Liver (tissue), 8 donors: ENCODE measurements at regions not wholly inside any gene's neighbourhood (a gene's known extent, or its start where the extent isn't known, plus 50 kb on each side); places are given as distances from the start of the nearest gene placed in this dataset.

Experiments used
- DNase-seq: peaks from one replicate; pipeline ENCODE4 v3.0.0-alpha.2; 2017; ENCODE audit warnings: low spot score
- H3K27ac ChIP-seq, 2 donors: one replicate each; pipeline ENCODE4 v1.7.0; 2013; ENCODE audit warnings: inconsistent platforms in 2 of 2, low read length in 2 of 2, control low read depth in 1 of 2, low read depth in 1 of 2, mild to moderate bottlenecking in 1 of 2
- H3K27me3 ChIP-seq, 4 donors: one replicate each; pipeline versions ENCODE4 v1.6.1 to v1.7.0; 2013; ENCODE audit warnings: low read length in 3 of 4, inconsistent platforms in 1 of 4, mild to moderate bottlenecking in 1 of 4, moderate library complexity in 1 of 4; ENCODE audit not compliant: control insufficient read depth in 4 of 4, insufficient read depth in 4 of 4
- H3K36me3 ChIP-seq, 4 donors: one replicate each; pipeline versions ENCODE4 v1.6.1 to v1.7.0; 2013; ENCODE audit warnings: low read length in 3 of 4, mild to moderate bottlenecking in 3 of 4, low read depth in 1 of 4, moderate library complexity in 1 of 4; ENCODE audit not compliant: control insufficient read depth in 4 of 4, insufficient read depth in 3 of 4
- H3K4me1 ChIP-seq, 4 donors: one replicate each; pipeline versions ENCODE4 v1.6.1 to v1.7.0; 2013; ENCODE audit warnings: low read length in 3 of 4, mild to moderate bottlenecking in 3 of 4, moderate library complexity in 1 of 4; ENCODE audit not compliant: control insufficient read depth in 4 of 4, insufficient read depth in 4 of 4
- H3K4me3 ChIP-seq, 3 donors: one replicate each; pipeline versions ENCODE4 v1.6.1 to v1.7.0; 2013; ENCODE audit warnings: low read length in 3 of 3, control low read depth in 1 of 3, low read depth in 1 of 3, mild to moderate bottlenecking in 1 of 3
- H3K9ac ChIP-seq, 2 donors: one replicate each; pipeline ENCODE4 v1.7.0; 2013; ENCODE audit warnings: low read length in 2 of 2, mild to moderate bottlenecking in 2 of 2, moderate library complexity in 2 of 2, control low read depth in 1 of 2, low read depth in 1 of 2
- H3K9me3 ChIP-seq, 4 donors: one replicate each; pipeline versions ENCODE4 v1.6.1 to v1.7.0; 2013; ENCODE audit warnings: low read length in 3 of 4; ENCODE audit not compliant: control insufficient read depth in 4 of 4
- ATF3 ChIP-seq: IDR thresholded peaks from 2 replicates; pipeline ENCODE4 v1.6.1; 2016; ENCODE audit warnings: antibody characterized with exemption
- CTCF ChIP-seq: fragments of 150-350 bp; IDR thresholded peaks from 2 replicates; pipeline ENCODE4 v1.5.1; 2017; ENCODE audit warnings: improper control_type of control experiment, low read depth, low read length; ENCODE audit not compliant: missing input control
- FOXA1 ChIP-seq: IDR thresholded peaks from 2 replicates; pipeline ENCODE4 v1.6.1; 2016; ENCODE audit warnings: antibody characterized with exemption
- FOXA2 ChIP-seq: IDR thresholded peaks from 2 replicates; pipeline ENCODE4 v1.6.1; 2016; ENCODE audit warnings: antibody characterized with exemption
- GABPA ChIP-seq, 2 donors: IDR thresholded peaks in 1 of 2; conservative IDR thresholded peaks in 1 of 2; 2 replicates each; pipeline ENCODE4 v1.6.1; 2016; ENCODE audit warnings: antibody characterized with exemption in 2 of 2, mild to moderate bottlenecking in 1 of 2, moderate library complexity in 1 of 2
- HNF4A ChIP-seq, 2 donors: conservative IDR thresholded peaks; 2 replicates each; pipeline ENCODE4 v1.6.1; 2016; ENCODE audit warnings: antibody characterized with exemption in 2 of 2, mild to moderate bottlenecking in 2 of 2
- HNF4G ChIP-seq: IDR thresholded peaks from 2 replicates; pipeline ENCODE4 v1.6.1; 2016; ENCODE audit warnings: antibody characterized with exemption
- JUND ChIP-seq, 2 donors: IDR thresholded peaks; 2 replicates each; pipeline ENCODE4 v1.6.1; 2016; ENCODE audit warnings: antibody characterized with exemption in 2 of 2
- TAF1 ChIP-seq: conservative IDR thresholded peaks from 2 replicates; pipeline ENCODE4 v1.6.1; 2016; ENCODE audit warnings: antibody characterized with exemption, mild to moderate bottlenecking
- YY1 ChIP-seq: IDR thresholded peaks from 2 replicates; pipeline ENCODE4 v1.6.1; 2016; ENCODE audit warnings: antibody characterized with exemption, mild to moderate bottlenecking
- ZBTB33 ChIP-seq: IDR thresholded peaks from 2 replicates; pipeline ENCODE4 v1.6.1; 2016; ENCODE audit warnings: antibody characterized with exemption
- WGBS: extraction: QIAGEN DNeasy Blood & Tissue Kit; methylation state at CpG from one replicate; pipeline ENCODE4 v1.1.7; 2013; 5-methylcytosine and 5-hydroxymethylcytosine counted together
- donor health status: healthy.
- donor health status: healthy.
- donor health status: healthy.
- donor health status: healthy.
- donor health status: healthy.

- no peak overlapping the region for H3K27ac ChIP-seq
- DNase-seq, result no peak
- H3K9me3 ChIP-seq, result no peaks in the 10 kb centered on the region
- H3K27me3 ChIP-seq, result no peaks in the 10 kb centered on the region
- H3K4me1 ChIP-seq, result no peaks in the 10 kb centered on the region
- no peaks in the 10 kb centered on the region for H3K36me3 ChIP-seq
- H3K4me3 ChIP-seq, result no peak overlapping the region
- TF ChIP-seq TAF1, result no peak
- TF ChIP-seq ATF3, result no peak
- H3K9ac ChIP-seq, result no peak overlapping the region
- 51% methylated on average over 3 of the region's 3 CpGs for WGBS
Observed at GRCh38 chr1:170239445-170239844, 93.7 kb downstream of the NTMT2 start.

GRCh38 chr1:170240409-170240808, 94.7 kb downstream of the NTMT2 start:
- Histone ChIP-seq H3K4me1 (no peaks in the 10 kb centered on the region), H3K27me3 (no peaks in the 10 kb centered on the region), H3K9ac (no peak overlapping the region), H3K9me3 (no peaks in the 10 kb centered on the region), H3K36me3 (no peaks in the 10 kb centered on the region), H3K27ac (no peak overlapping the region), H3K4me3 (no peak overlapping the region)
- WGBS, result 80% methylated on average over 2 of the region's 2 CpGs
- no peak for DNase-seq
- TF ChIP-seq YY1, result no peak
- TF ChIP-seq GABPA (IDR thresholded peaks at IDR 0.05 in 1 of 2, conservative IDR thresholded peaks at IDR 0.05 in 1 of 2), result no peak
- no peak for TF ChIP-seq ATF3
- no peak for TF ChIP-seq CTCF
- TF ChIP-seq HNF4G, result no peak
- no peak for TF ChIP-seq TAF1

GRCh38 chr1:170241266-170241851, 95.6 kb downstream of the NTMT2 start:
- WGBS, result 69% methylated on average over 7 of the region's 7 CpGs
- TF ChIP-seq FOXA2 (no peak), ZBTB33 (no peak), JUND (IDR thresholded peaks at IDR 0.05) (no peak), HNF4A (conservative IDR thresholded peaks at IDR 0.05) (no peak), FOXA1 (no peak)
- no peaks in the 10 kb centered on the region for H3K36me3 ChIP-seq

More at GRCh38 chr1:170241266-170241851, 95.6 kb downstream of the NTMT2 start:
- Histone ChIP-seq H3K4me3 (no peak overlapping the region), H3K9ac (no peak overlapping the region), H3K4me1 (no peaks in the 10 kb centered on the region), H3K27ac (no peak overlapping the region), H3K9me3 (no peaks in the 10 kb centered on the region), H3K27me3 (no peaks in the 10 kb centered on the region)
- no peak for DNase-seq
